ENCODE measurements at regions not wholly inside any gene's neighbourhood (a gene's known extent, or its start where the extent isn't known, plus 50 kb on each side); places are given as distances from the start of the nearest gene placed in this dataset.

DNA sequence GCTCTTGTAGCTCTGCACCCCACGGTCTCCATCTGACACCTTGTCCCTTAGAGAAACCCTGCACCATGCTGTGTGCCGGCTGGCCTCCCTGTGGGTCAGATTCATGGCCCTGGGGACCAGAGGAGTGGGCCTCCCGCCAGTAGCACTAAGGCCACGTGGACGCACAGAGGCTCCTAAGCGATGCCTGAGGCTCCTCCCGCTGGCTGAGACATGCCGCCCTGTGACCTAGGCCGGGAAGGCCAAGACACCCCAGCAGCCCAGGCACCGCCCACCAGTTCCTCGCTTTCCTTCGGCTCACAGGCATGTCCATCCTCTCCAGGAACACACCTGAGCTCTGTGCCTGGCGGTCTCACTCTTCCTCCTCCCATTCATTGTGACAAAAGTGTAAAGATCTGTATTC lies 311.0 kb downstream of the THBS2 start:
- no peak for DNase-seq
- no peaks in the 10 kb centered on the region for H3K4me1 ChIP-seq (ENCODE audit: control insufficient read depth in 1 of 2, insufficient read depth in 2 of 2, low read depth in 1 of 2, low read length in 1 of 2)
- H3F3A ChIP-seq (replicated peaks; ENCODE audit: insufficient read depth) = no peaks in the 10 kb centered on the region
- no peaks in the 10 kb centered on the region for H3K9me3 ChIP-seq
- H3K36me3 ChIP-seq (replicated peaks in 1 of 2; ENCODE audit: control insufficient read depth in 1 of 2, insufficient read depth in 2 of 2, low read length in 1 of 2) = no peaks in the 10 kb centered on the region
- H4K20me1 ChIP-seq (ENCODE audit: insufficient read depth) = no peaks in the 10 kb centered on the region
- no peak overlapping the region for H3K9ac ChIP-seq
- POLR2A ChIA-PET = no interaction called here
- no peak overlapping the region for H3K4me3 ChIP-seq (ENCODE audit: low read depth in 2 of 2, low read length in 1 of 2)
- no peak for TF ChIP-seq RAD21 (IDR thresholded peaks at IDR 0.05; ENCODE audit: low read length)
- no peaks in the 10 kb centered on the region for H3K27me3 ChIP-seq (ENCODE audit: insufficient read depth)
- CTCF ChIA-PET = interaction anchor here (0.6 to 1.8 kb wide), 2 partner anchors 14 to 308 kb away, joined by 3 to 7 read pairs; no protein-coding TSS in a partner anchor
- H3K9me2 ChIP-seq = no peaks in the 10 kb centered on the region
- H2AFZ ChIP-seq (ENCODE audit: low read depth) = no peak overlapping the region
- 59% methylated on average over 9 of the region's 13 CpGs for WGBS (ENCODE audit: low lambda C conversion rate)
- H3K79me2 ChIP-seq (ENCODE audit: insufficient read depth) = no peaks in the 10 kb centered on the region
- no peak overlapping the region for H3K4me2 ChIP-seq
- no peak overlapping the region for H3K27ac ChIP-seq (ENCODE audit: low read depth in 2 of 2, low read length in 1 of 2)

DNA sequence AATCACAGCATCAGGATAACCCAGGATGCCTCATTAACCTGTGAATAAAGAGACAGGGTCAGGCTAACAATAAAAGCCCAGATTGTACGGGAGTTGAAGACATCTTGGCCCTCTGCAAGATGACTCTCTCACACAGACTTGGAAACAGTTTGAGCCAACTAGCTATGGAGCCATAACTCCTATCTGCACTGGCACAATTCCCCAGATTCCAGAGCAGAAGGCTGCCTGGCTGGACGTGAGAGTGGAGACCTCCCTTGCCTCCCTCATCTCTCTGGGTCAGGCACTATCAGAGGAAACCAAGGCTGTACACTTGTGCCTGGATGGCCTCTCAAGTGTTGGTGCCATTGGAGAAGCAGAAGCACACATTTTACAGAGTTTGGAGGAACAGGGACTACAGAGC lies 312.6 kb downstream of the THBS2 start:
- no peaks in the 10 kb centered on the region for H3K36me3 ChIP-seq (replicated peaks in 1 of 2; ENCODE audit: control insufficient read depth in 1 of 2, insufficient read depth in 2 of 2, low read length in 1 of 2)
- no peak overlapping the region for H3K4me3 ChIP-seq (ENCODE audit: low read depth in 2 of 2, low read length in 1 of 2)
- H3K27ac ChIP-seq (ENCODE audit: low read depth in 2 of 2, low read length in 1 of 2) = no peak overlapping the region
- no peaks in the 10 kb centered on the region for H3K9me2 ChIP-seq
- no peak for TF ChIP-seq MXI1 (IDR thresholded peaks at IDR 0.05; ENCODE audit: low read depth, low read length)
- TF ChIP-seq, protein P1, sequence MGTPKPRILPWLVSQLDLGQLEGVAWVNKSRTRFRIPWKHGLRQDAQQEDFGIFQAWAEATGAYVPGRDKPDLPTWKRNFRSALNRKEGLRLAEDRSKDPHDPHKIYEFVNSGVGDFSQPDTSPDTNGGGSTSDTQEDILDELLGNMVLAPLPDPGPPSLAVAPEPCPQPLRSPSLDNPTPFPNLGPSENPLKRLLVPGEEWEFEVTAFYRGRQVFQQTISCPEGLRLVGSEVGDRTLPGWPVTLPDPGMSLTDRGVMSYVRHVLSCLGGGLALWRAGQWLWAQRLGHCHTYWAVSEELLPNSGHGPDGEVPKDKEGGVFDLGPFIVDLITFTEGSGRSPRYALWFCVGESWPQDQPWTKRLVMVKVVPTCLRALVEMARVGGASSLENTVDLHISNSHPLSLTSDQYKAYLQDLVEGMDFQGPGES (IDR thresholded peaks at IDR 0.05; ENCODE audit: low read depth, low read length) = no peak
- TF ChIP-seq POLR2AphosphoS5 (IDR thresholded peaks at IDR 0.05; ENCODE audit: low read depth, low read length) = no peak
- no peak for TF ChIP-seq JUND (IDR thresholded peaks at IDR 0.05)
- TF ChIP-seq GATA2 (CRISPR knock-in tag; IDR thresholded peaks at IDR 0.05) = no peak
- TF ChIP-seq, protein P2, sequence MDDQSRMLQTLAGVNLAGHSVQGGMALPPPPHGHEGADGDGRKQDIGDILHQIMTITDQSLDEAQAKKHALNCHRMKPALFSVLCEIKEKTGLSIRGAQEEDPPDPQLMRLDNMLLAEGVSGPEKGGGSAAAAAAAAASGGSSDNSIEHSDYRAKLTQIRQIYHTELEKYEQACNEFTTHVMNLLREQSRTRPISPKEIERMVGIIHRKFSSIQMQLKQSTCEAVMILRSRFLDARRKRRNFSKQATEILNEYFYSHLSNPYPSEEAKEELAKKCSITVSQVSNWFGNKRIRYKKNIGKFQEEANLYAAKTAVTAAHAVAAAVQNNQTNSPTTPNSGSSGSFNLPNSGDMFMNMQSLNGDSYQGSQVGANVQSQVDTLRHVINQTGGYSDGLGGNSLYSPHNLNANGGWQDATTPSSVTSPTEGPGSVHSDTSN (IDR thresholded peaks at IDR 0.05) = no peak
- no peak for TF ChIP-seq FOXJ3 (CRISPR knock-in tag; IDR thresholded peaks at IDR 0.05)
- TF ChIP-seq SIN3A (IDR thresholded peaks at IDR 0.05; ENCODE audit: borderline replicate concordance, low read depth, low read length) = no peak
- TF ChIP-seq CHD2 (IDR thresholded peaks at IDR 0.05; ENCODE audit: low read length, partially characterized antibody) = no peak
- no peak for TF ChIP-seq MEF2A (IDR thresholded peaks at IDR 0.05; ENCODE audit: borderline replicate concordance, low read depth)
- TF ChIP-seq, protein P3, sequence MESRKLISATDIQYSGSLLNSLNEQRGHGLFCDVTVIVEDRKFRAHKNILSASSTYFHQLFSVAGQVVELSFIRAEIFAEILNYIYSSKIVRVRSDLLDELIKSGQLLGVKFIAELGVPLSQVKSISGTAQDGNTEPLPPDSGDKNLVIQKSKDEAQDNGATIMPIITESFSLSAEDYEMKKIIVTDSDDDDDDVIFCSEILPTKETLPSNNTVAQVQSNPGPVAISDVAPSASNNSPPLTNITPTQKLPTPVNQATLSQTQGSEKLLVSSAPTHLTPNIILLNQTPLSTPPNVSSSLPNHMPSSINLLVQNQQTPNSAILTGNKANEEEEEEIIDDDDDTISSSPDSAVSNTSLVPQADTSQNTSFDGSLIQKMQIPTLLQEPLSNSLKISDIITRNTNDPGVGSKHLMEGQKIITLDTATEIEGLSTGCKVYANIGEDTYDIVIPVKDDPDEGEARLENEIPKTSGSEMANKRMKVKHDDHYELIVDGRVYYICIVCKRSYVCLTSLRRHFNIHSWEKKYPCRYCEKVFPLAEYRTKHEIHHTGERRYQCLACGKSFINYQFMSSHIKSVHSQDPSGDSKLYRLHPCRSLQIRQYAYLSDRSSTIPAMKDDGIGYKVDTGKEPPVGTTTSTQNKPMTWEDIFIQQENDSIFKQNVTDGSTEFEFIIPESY (IDR thresholded peaks at IDR 0.05; ENCODE audit: borderline replicate concordance, low read depth) = no peak
- TF ChIP-seq, protein P4, sequence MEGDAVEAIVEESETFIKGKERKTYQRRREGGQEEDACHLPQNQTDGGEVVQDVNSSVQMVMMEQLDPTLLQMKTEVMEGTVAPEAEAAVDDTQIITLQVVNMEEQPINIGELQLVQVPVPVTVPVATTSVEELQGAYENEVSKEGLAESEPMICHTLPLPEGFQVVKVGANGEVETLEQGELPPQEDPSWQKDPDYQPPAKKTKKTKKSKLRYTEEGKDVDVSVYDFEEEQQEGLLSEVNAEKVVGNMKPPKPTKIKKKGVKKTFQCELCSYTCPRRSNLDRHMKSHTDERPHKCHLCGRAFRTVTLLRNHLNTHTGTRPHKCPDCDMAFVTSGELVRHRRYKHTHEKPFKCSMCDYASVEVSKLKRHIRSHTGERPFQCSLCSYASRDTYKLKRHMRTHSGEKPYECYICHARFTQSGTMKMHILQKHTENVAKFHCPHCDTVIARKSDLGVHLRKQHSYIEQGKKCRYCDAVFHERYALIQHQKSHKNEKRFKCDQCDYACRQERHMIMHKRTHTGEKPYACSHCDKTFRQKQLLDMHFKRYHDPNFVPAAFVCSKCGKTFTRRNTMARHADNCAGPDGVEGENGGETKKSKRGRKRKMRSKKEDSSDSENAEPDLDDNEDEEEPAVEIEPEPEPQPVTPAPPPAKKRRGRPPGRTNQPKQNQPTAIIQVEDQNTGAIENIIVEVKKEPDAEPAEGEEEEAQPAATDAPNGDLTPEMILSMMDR (IDR thresholded peaks at IDR 0.05) = no peak
- TF ChIP-seq, protein P5, sequence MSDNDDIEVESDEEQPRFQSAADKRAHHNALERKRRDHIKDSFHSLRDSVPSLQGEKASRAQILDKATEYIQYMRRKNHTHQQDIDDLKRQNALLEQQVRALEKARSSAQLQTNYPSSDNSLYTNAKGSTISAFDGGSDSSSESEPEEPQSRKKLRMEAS (IDR thresholded peaks at IDR 0.05; ENCODE audit: low read depth) = no peak
- TF ChIP-seq RXRA (IDR thresholded peaks at IDR 0.05; ENCODE audit: borderline replicate concordance, low read depth) = no peak
- no peak for TF ChIP-seq GABPA (IDR thresholded peaks at IDR 0.05; ENCODE audit: low read depth)
- TF ChIP-seq NFIC (IDR thresholded peaks at IDR 0.05; ENCODE audit: borderline replicate concordance) = no peak
- no peak for TF ChIP-seq YY1 (IDR thresholded peaks at IDR 0.05; ENCODE audit: low read depth)
- H3K79me2 ChIP-seq (ENCODE audit: insufficient read depth) = no peaks in the 10 kb centered on the region
- no peaks in the 10 kb centered on the region for H3K4me1 ChIP-seq (ENCODE audit: control insufficient read depth in 1 of 2, insufficient read depth in 2 of 2, low read depth in 1 of 2, low read length in 1 of 2)
- H4K20me1 ChIP-seq (ENCODE audit: insufficient read depth) = no peaks in the 10 kb centered on the region
- ChIA-PET POLR2A (no interaction called here), CTCF (no interaction called here)
- H3K4me2 ChIP-seq = no peak overlapping the region
- no peak for DNase-seq
- no peak overlapping the region for H2AFZ ChIP-seq (ENCODE audit: low read depth)
- WGBS (ENCODE audit: low lambda C conversion rate) = 7% methylated on average over 2 of the region's 2 CpGs
- no peaks in the 10 kb centered on the region for H3K9me3 ChIP-seq
- H3F3A ChIP-seq (replicated peaks; ENCODE audit: insufficient read depth) = no peaks in the 10 kb centered on the region
- no peak overlapping the region for H3K9ac ChIP-seq
- H3K27me3 ChIP-seq (ENCODE audit: insufficient read depth) = no peaks in the 10 kb centered on the region
